HepG2 (cell line): ENCODE measurements at regions not wholly inside any gene's neighbourhood (a gene's known extent, or its start where the extent isn't known, plus 50 kb on each side); places are given as distances from the start of the nearest gene placed in this dataset.

Experiments
- ATAC-seq: fragments of 200-7000 bp; cut with Tn5 transposase; 3 replicates; pipeline ENCODE4 v1.9.1; 2020; ENCODE audit warnings: mild to moderate bottlenecking, moderate library complexity
- BruUV-seq: library from RNA; stranded (reverse); fragments of 400-500 nt; replicated peaks from 2 replicates; lab custom pipeline; 2021; lab: Mats Ljungman, UMichigan
- CTCF ChIA-PET: fragments of 300-600 bp; formaldehyde crosslinking; extraction: SDS; loops from one replicate; lab custom pipeline; 2021; ENCODE audit warnings: low total read pairs, inconsistent platforms, low intra/inter-chr PET ratio; lab: Yijun Ruan, JAX
- POLR2A ChIA-PET: fragments of 350-600 bp; sonication (Branson Sonifier 250); formaldehyde crosslinking; loops from one replicate; lab custom pipeline; 2020; ENCODE audit warnings: antibody characterized with exemption, inconsistent platforms; lab: Yijun Ruan, JAX
- DNase-seq: peaks from one replicate; pipeline ENCODE4 v3.0.0-alpha.2; 2015; ENCODE audit warnings: low spot score
- FAIRE-seq: peaks from 3 replicates; lab custom pipeline; 2011; peaks lifted over from hg19 to GRCh38; lab: Jason Lieb, UNC
- H2AFZ ChIP-seq: one replicate; pipeline ENCODE4 v1.6.1; 2011; ENCODE audit warnings: low read length, inconsistent platforms
- H3K27ac ChIP-seq: fragments of 300-600 bp; 3 replicates; pipeline ENCODE4 v1.8.0; 2011; ENCODE audit warnings: mixed run types, mild to moderate bottlenecking, mixed read lengths, low read length, inconsistent platforms; ENCODE audit not compliant: insufficient read depth; ENCODE audit errors: extremely low read length
- H3K27me3 ChIP-seq, 2 experiments: fragments of 200-600 bp in 1 of 2; 2 replicates in 1 of 2; 3 replicates in 1 of 2; pipeline versions ENCODE4 v1.6.0 to v1.8.0; 2011; ENCODE audit warnings: low read length in 2 of 2, mild to moderate bottlenecking in 2 of 2, moderate library complexity in 2 of 2, inconsistent platforms in 1 of 2; ENCODE audit not compliant: insufficient read depth in 2 of 2, control insufficient read depth in 1 of 2
- H3K36me3 ChIP-seq, 2 experiments: fragments of 200-600 bp in 1 of 2; replicated peaks in 1 of 2; 2 replicates in 1 of 2; 3 replicates in 1 of 2; pipeline versions ENCODE4 v1.5.1 to v1.8.0; 2011; ENCODE audit warnings: low read length in 2 of 2, inconsistent platforms in 1 of 2; ENCODE audit not compliant: insufficient read depth in 2 of 2, control insufficient read depth in 1 of 2
- H3K4me1 ChIP-seq: 2 replicates; pipeline ENCODE4 v1.5.1; 2012; ENCODE audit warnings: low read length, inconsistent platforms; ENCODE audit not compliant: insufficient read depth
- H3K4me2 ChIP-seq: 2 replicates; pipeline ENCODE4 v1.6.0; 2011; ENCODE audit warnings: low read depth, low read length, inconsistent platforms
- H3K4me3 ChIP-seq, 3 experiments: fragments of 200-600 bp in 1 of 3; sonication (generic), shearing (Covaris generic) in 1 of 3; replicated peaks in 1 of 3; 2 replicates each; pipeline ENCODE4 v1.5.1; 2011 to 2016; ENCODE audit warnings: low read length in 3 of 3, inconsistent platforms in 2 of 3, low read depth in 2 of 3, mild to moderate bottlenecking in 2 of 3, control low read depth in 1 of 3, mixed read lengths in 1 of 3; ENCODE audit not compliant: insufficient read depth in 1 of 3
- H3K79me2 ChIP-seq: one replicate; pipeline ENCODE4 v1.6.1; 2011; ENCODE audit warnings: low read length, inconsistent platforms; ENCODE audit not compliant: insufficient read depth
- H3K9ac ChIP-seq: 2 replicates; pipeline ENCODE4 v1.6.0; 2011; ENCODE audit warnings: mild to moderate bottlenecking, low read depth, low read length, inconsistent platforms; ENCODE audit not compliant: insufficient read depth
- H3K9me3 ChIP-seq: 2 replicates; pipeline ENCODE4 v1.5.1; 2012; ENCODE audit warnings: mild to moderate bottlenecking, low read length
- H4K20me1 ChIP-seq: 2 replicates; pipeline ENCODE4 v1.6.0; 2011; ENCODE audit warnings: inconsistent platforms, mild to moderate bottlenecking, low read length, moderate library complexity; ENCODE audit not compliant: insufficient read depth
- AHDC1 ChIP-seq: sonication (generic); formaldehyde crosslinking; IDR thresholded peaks from 2 replicates; pipeline ENCODE4 v1.5.1; 2020; ENCODE audit warnings: mild to moderate bottlenecking, missing genetic modification reagents, borderline replicate concordance
- HDAC2 ChIP-seq: sonication (generic); formaldehyde crosslinking; IDR thresholded peaks from 2 replicates; pipeline ENCODE4 v1.4.0; 2020; ENCODE audit warnings: missing genetic modification reagents
- HOXA7 ChIP-seq: sonication (generic); formaldehyde crosslinking; IDR thresholded peaks from 2 replicates; pipeline ENCODE4 v1.8.1; 2022; ENCODE audit warnings: mild to moderate bottlenecking, missing genetic modification reagents, moderate library complexity
- MAFF ChIP-seq: IDR thresholded peaks from 2 replicates; pipeline ENCODE4 v1.6.1; 2011; ENCODE audit warnings: low read depth, low read length, improper control_type of control experiment
- MTF2 ChIP-seq: sonication (generic); formaldehyde crosslinking; IDR thresholded peaks from 2 replicates; pipeline ENCODE4 v1.5.0; 2020; ENCODE audit warnings: missing genetic modification reagents, borderline replicate concordance
- NFE2L1 ChIP-seq: sonication (generic); formaldehyde crosslinking; IDR thresholded peaks from 2 replicates; pipeline ENCODE4 v1.4.0; 2020; ENCODE audit warnings: missing genetic modification reagents, mild to moderate bottlenecking, borderline replicate concordance
- PITX1 ChIP-seq: sonication (generic); formaldehyde crosslinking; IDR thresholded peaks from 2 replicates; pipeline ENCODE4 v1.5.1; 2020; ENCODE audit warnings: mild to moderate bottlenecking, missing genetic modification reagents
- PLRG1 ChIP-seq: fragments of 450-650 bp; conservative IDR thresholded peaks from 2 replicates; pipeline ENCODE4 v1.6.1; 2016
- PPARG ChIP-seq: conservative IDR thresholded peaks from 2 replicates; pipeline ENCODE4 v1.6.1; 2016; ENCODE audit warnings: missing biosample characterization, missing genetic modification reagents
- RBFOX2 ChIP-seq: fragments of 200-400 bp; formaldehyde crosslinking; IDR thresholded peaks from 2 replicates; pipeline ENCODE4 v1.6.1; 2017; ENCODE audit warnings: low read depth, mild to moderate bottlenecking, low read length
- SALL1 ChIP-seq: sonication (generic); formaldehyde crosslinking; IDR thresholded peaks from 2 replicates; pipeline ENCODE4 v1.8.0; 2022; ENCODE audit warnings: mild to moderate bottlenecking, missing genetic modification reagents
- ZFP37 ChIP-seq: sonication (generic); formaldehyde crosslinking; IDR thresholded peaks from 2 replicates; pipeline ENCODE4 v1.4.0; 2020; ENCODE audit warnings: missing genetic modification reagents, borderline replicate concordance
- ZNF101 ChIP-seq: sonication (generic); formaldehyde crosslinking; IDR thresholded peaks from 2 replicates; pipeline ENCODE4 v1.4.0; 2020; ENCODE audit warnings: mild to moderate bottlenecking, low read depth, missing genetic modification reagents, borderline replicate concordance
- ZNF414 ChIP-seq: sonication (generic); formaldehyde crosslinking; IDR thresholded peaks from 2 replicates; pipeline ENCODE4 v1.5.0; 2020; ENCODE audit warnings: missing genetic modification reagents
- ZNF543 ChIP-seq: sonication (generic); formaldehyde crosslinking; IDR thresholded peaks from 2 replicates; pipeline ENCODE4 v1.4.0; 2020; ENCODE audit warnings: mild to moderate bottlenecking, missing genetic modification reagents
- ZNF564 ChIP-seq: sonication (generic); formaldehyde crosslinking; IDR thresholded peaks from 2 replicates; pipeline ENCODE4 v1.8.1; 2023; ENCODE audit warnings: mild to moderate bottlenecking, missing genetic modification reagents
- ZNF761 ChIP-seq: sonication (generic); formaldehyde crosslinking; conservative IDR thresholded peaks from 2 replicates; pipeline ENCODE4 v1.4.0; 2020; ENCODE audit warnings: mild to moderate bottlenecking, missing genetic modification reagents
- ZNF891 ChIP-seq: sonication (generic); formaldehyde crosslinking; IDR thresholded peaks from 2 replicates; pipeline ENCODE4 v1.5.0; 2020; ENCODE audit warnings: mild to moderate bottlenecking, missing genetic modification reagents
- WGBS: methylation state at CpG from one replicate; pipeline ENCODE4 v1.1.6; 2017; ENCODE audit warnings: low lambda C conversion rate; 5-methylcytosine and 5-hydroxymethylcytosine counted together
- in situ Hi-C: cut with HindIII; loops from 2 replicates; pipeline ENCODE4 v1.10.0; 2017; ENCODE audit warnings: low pct_unique_long_range_greater_than_20kb; ENCODE audit not compliant: extremely low pct_ligation_motif_present
- intact Hi-C: fragments of 100-400 bp; cut with micrococcal nuclease; formaldehyde crosslinking; loops from one replicate; pipeline ENCODE4 v1.10.0; 2022; ENCODE audit not compliant: unreplicated experiment

- ATAC-seq (no peak), DNase-seq (no peak), FAIRE-seq (no peak)
- ChIA-PET CTCF (no interaction called here), POLR2A (no interaction called here)
- 3% methylated on average over 3 of the region's 3 CpGs for WGBS
- Histone ChIP-seq H3K36me3 (no peaks in the 10 kb centered on the region), H2AFZ (no peak overlapping the region), H3K9me3 (no peaks in the 10 kb centered on the region), H3K4me1 (no peaks in the 10 kb centered on the region), H3K27ac (no peak overlapping the region), H3K4me3 (no peak overlapping the region), H3K9ac (no peak overlapping the region), H4K20me1 (no peaks in the 10 kb centered on the region), H3K79me2 (no peaks in the 10 kb centered on the region), H3K27me3 (no peaks in the 10 kb centered on the region), H3K4me2 (no peak overlapping the region)
- in situ Hi-C loops (no loop called here), intact Hi-C loops (no loop called here)
- no TSS peak for BruUV-seq
- no peak for TF ChIP-seq PPARG
- no peak for TF ChIP-seq HDAC2 (CRISPR knock-in tag)
- no peak for TF ChIP-seq PLRG1
- TF ChIP-seq ZNF414 (CRISPR knock-in tag): no peak
- no peak for TF ChIP-seq ZNF101 (CRISPR knock-in tag)
- TF ChIP-seq MAFF: no peak
- no peak for TF ChIP-seq AHDC1
- TF ChIP-seq NFE2L1: no peak
- no peak for TF ChIP-seq ZNF543
- no peak for TF ChIP-seq ZNF761 (CRISPR knock-in tag)
- TF ChIP-seq MTF2 (CRISPR knock-in tag): no peak
- TF ChIP-seq ZNF564 (CRISPR knock-in tag): no peak
- TF ChIP-seq RBFOX2: no peak
- no peak for TF ChIP-seq ZNF891 (CRISPR knock-in tag)
- no peak for TF ChIP-seq PITX1 (CRISPR knock-in tag)
- no peak for TF ChIP-seq ZFP37 (CRISPR knock-in tag)
- TF ChIP-seq SALL1 (CRISPR knock-in tag): no peak
- no peak for TF ChIP-seq HOXA7 (CRISPR knock-in tag)
- TF ChIP-seq, all 625 proteins: peak for 0
These were observed 511.1 kb downstream of the PSAT1 start for GRCh38 chr9:78808048-78808447.
